SK-N-MC (cell line): ENCODE measurements at regions not wholly inside any gene's neighbourhood (a gene's known extent, or its start where the extent isn't known, plus 50 kb on each side); places are given as distances from the start of the nearest gene placed in this dataset.

Source experiments
- EZH2 ChIP-seq: fragments of 200-600 bp; sonication (generic); IDR thresholded peaks from one replicate; pipeline ENCODE4 v1.6.1; 2017; ENCODE audit warnings: antibody characterized with exemption
- POLR2AphosphoS5 ChIP-seq: IDR thresholded peaks from 2 replicates; pipeline ENCODE4 v1.6.1; 2012; ENCODE audit warnings: mild to moderate bottlenecking, low read depth, low read length, borderline replicate concordance

GRCh38 chr3:62986061-62986460 lies 110.8 kb upstream of the CADPS start:
- TF ChIP-seq POLR2AphosphoS5 (no peak), EZH2 (no peak)
